Activated CD4-positive, alpha-beta T cell treated with anti-CD3 and anti-CD28 coated beads, Interleukin-10, Interleukin-2, amounts not matched to agents 100 ng/mL and 50 ng/mL, durations not matched to agents 16 hours and 8 hours (primary cell): ENCODE measurements at regions not wholly inside any gene's neighbourhood (a gene's known extent, or its start where the extent isn't known, plus 50 kb on each side); places are given as distances from the start of the nearest gene placed in this dataset.
"Not testable (repeated sequence)": the region's sequence is repeated elsewhere in the genome, so short reads cannot be mapped to it uniquely, and the experiment has no call there.

Experiments used
- DNase-seq: peaks from one replicate; pipeline ENCODE4 v3.0.0-alpha.2; 2020

- no peak for DNase-seq
These were observed 761.1 kb upstream of the MMS22L start for GRCh38 chr6:98044151-98044561.

- DNase-seq = no peak
These were observed 761.9 kb upstream of the MMS22L start for GRCh38 chr6:98044791-98045470.

- DNase-seq = no peak
These were observed 764.1 kb upstream of the MMS22L start for GRCh38 chr6:98047164-98047563.

GRCh38 chr6:98047871-98048270 is 764.9 kb upstream of the MMS22L start:
- no peak for DNase-seq

- DNase-seq = no peak
These were observed 771.4 kb upstream of the MMS22L start for GRCh38 chr6:98054453-98054852.

- DNase-seq = no peak
These were observed 773.9 kb upstream of the MMS22L start for GRCh38 chr6:98056955-98057354.

- no peak for DNase-seq
These were observed 767.0 kb upstream of the POU3F2 start for GRCh38 chr6:98067375-98067774.

GRCh38 chr6:98088537-98088936 is 745.8 kb upstream of the POU3F2 start:
- DNase-seq = not testable (repeated sequence)

- no peak for DNase-seq
These were observed 742.0 kb upstream of the POU3F2 start for GRCh38 chr6:98092331-98092730.

- no peak for DNase-seq
These were observed 739.7 kb upstream of the POU3F2 start for GRCh38 chr6:98094696-98095095.

- DNase-seq = no peak
These were observed 726.6 kb upstream of the POU3F2 start for GRCh38 chr6:98107801-98108200.

GRCh38 chr6:98116455-98116854 is 717.9 kb upstream of the POU3F2 start:
- DNase-seq = no peak

- no peak for DNase-seq
These were observed 717.3 kb upstream of the POU3F2 start for GRCh38 chr6:98117068-98117467.

GRCh38 chr6:98118397-98119045 is 715.9 kb upstream of the POU3F2 start:
- no peak for DNase-seq

GRCh38 chr6:98124171-98124570 is 710.2 kb upstream of the POU3F2 start:
- DNase-seq = peak; percentile 67

GRCh38 chr6:98131290-98131990 is 702.9 kb upstream of the POU3F2 start:
- no peak for DNase-seq

- DNase-seq = no peak
These were observed 698.0 kb upstream of the POU3F2 start for GRCh38 chr6:98136333-98136732.

- DNase-seq = no peak
These were observed 697.0 kb upstream of the POU3F2 start for GRCh38 chr6:98137391-98137790.

GRCh38 chr6:98142839-98143238 is 691.5 kb upstream of the POU3F2 start:
- no peak for DNase-seq

- no peak for DNase-seq
These were observed 687.7 kb upstream of the POU3F2 start for GRCh38 chr6:98146656-98147055.

GRCh38 chr6:98156580-98156979 is 677.8 kb upstream of the POU3F2 start:
- no peak for DNase-seq

GRCh38 chr6:98179606-98180005 is 654.8 kb upstream of the POU3F2 start:
- no peak for DNase-seq

- DNase-seq = no peak
These were observed 634.3 kb upstream of the POU3F2 start for GRCh38 chr6:98200084-98200483.

GRCh38 chr6:98203170-98203806 is 631.1 kb upstream of the POU3F2 start:
- no peak for DNase-seq
